Pancreas (tissue), 10 donors: ENCODE measurements at regions not wholly inside any gene's neighbourhood (a gene's known extent, or its start where the extent isn't known, plus 50 kb on each side); places are given as distances from the start of the nearest gene placed in this dataset.

Experiments used
- ATAC-seq, 4 donors: fragments of 200-7000 bp; cut with Tn5 transposase; one replicate each; pipeline versions ENCODE4 v1.8.0 to v1.9.1; 2020; ENCODE audit warnings: mild to moderate bottlenecking in 4 of 4, moderate library complexity in 4 of 4
- DNase-seq, 6 donors: peaks; one replicate each; pipeline ENCODE4 v3.0.0-alpha.2; 2020
- FAIRE-seq: peaks from 2 replicates; lab custom pipeline; 2012; peaks lifted over from hg19 to GRCh38; lab: Jason Lieb, UNC
- H3K27ac ChIP-seq, 4 donors: fragments of 200-600 bp; sonication (generic); 1 replicate in 3 of 4; 2 replicates in 1 of 4; pipeline versions ENCODE4 v1.5.0 to v1.8.0; 2020
- H3K27me3 ChIP-seq, 4 donors: fragments of 200-600 bp; one replicate each; pipeline ENCODE4 v1.8.0; 2021
- H3K36me3 ChIP-seq, 3 donors: fragments of 200-600 bp; sonication (generic) in 1 of 3; one replicate each; pipeline versions ENCODE4 v1.5.0 to v1.8.0; 2020 to 2021
- H3K4me1 ChIP-seq, 3 donors: fragments of 200-600 bp; one replicate each; pipeline ENCODE4 v1.8.0; 2021
- H3K4me3 ChIP-seq, 4 donors: fragments of 200-600 bp; sonication (generic) in 2 of 4; one replicate each; pipeline versions ENCODE4 v1.5.0 to v1.8.0; 2020 to 2021
- H3K9me3 ChIP-seq, 4 donors: fragments of 200-600 bp; one replicate each; pipeline ENCODE4 v1.8.0; 2021
- CTCF ChIP-seq, 4 donors: fragments of 200-600 bp; sonication (generic) in 3 of 4; IDR thresholded peaks; one replicate each; pipeline versions ENCODE4 v1.5.0 to v1.8.0; 2021; ENCODE audit warnings: antibody characterized with exemption in 4 of 4
- WGBS, 2 donors: extraction: QIAGEN DNeasy Blood & Tissue Kit; methylation state at CpG; one replicate each; pipeline ENCODE4 v1.1.7; 2013; 5-methylcytosine and 5-hydroxymethylcytosine counted together
- intact Hi-C, 3 donors: fragments of 100-400 bp; cut with DNase I; formaldehyde crosslinking; loops; one replicate each; pipeline versions ENCODE4 v1.11.1 to v1.14.2; 2022
- donor health status: healthy with polysubstance abuse.
- donor health status: DM: no; HTN: no; CAD: no; lungs with moderate emphysema.
- donor health status: DM: no; HTN: no; CAD: no.
- donor health status: control.
- donor health status: control.
- donor health status: Bipolar disorder and iron deficiency.
- donor health status: DM: yes; HTN: yes; CAD: no.
- donor health status: DM: no; HTN: no; CAD: no.
- donor health status: DM: no; HTN: no; CAD: no.
- donor health status: DM: yes; HTN: yes; CAD: no.

- FAIRE-seq: no peak
- H3K27me3 ChIP-seq: no peaks in the 10 kb centered on the region
- intact Hi-C loops: no loop called here
- no peaks in the 10 kb centered on the region for H3K9me3 ChIP-seq
- no peaks in the 10 kb centered on the region for H3K36me3 ChIP-seq
- 50 to 59% methylated on average over 3 of the region's 3 CpGs for WGBS, 2 donors
- H3K4me1 ChIP-seq: no peaks in the 10 kb centered on the region
- TF ChIP-seq CTCF (IDR thresholded peaks at IDR 0.05): no peak
- no peak for ATAC-seq
- H3K27ac ChIP-seq: no peak overlapping the region
- no peak for DNase-seq
- H3K4me3 ChIP-seq: no peak overlapping the region
These were observed 206.2 kb upstream of the PTBP2 start for GRCh38 chr1:96515430-96515829.

- intact Hi-C loops: no loop called here
- DNase-seq (no peak), FAIRE-seq (no peak), ATAC-seq (no peak)
- Histone ChIP-seq H3K36me3 (no peaks in the 10 kb centered on the region), H3K4me3 (no peak overlapping the region), H3K9me3 (no peaks in the 10 kb centered on the region), H3K27ac (no peak overlapping the region), H3K27me3 (no peaks in the 10 kb centered on the region), H3K4me1 (no peaks in the 10 kb centered on the region)
- WGBS, 2 donors: 92 to 97% methylated on average over 1 of the region's 1 CpG
- no peak for TF ChIP-seq CTCF (IDR thresholded peaks at IDR 0.05)
These were observed 205.7 kb upstream of the PTBP2 start for GRCh38 chr1:96515925-96516324.

GRCh38 chr1:96519851-96520578 is 201.6 kb upstream of the PTBP2 start:
- no peak overlapping the region for H3K27ac ChIP-seq

GRCh38 chr1:96520579-96520947 is 201.0 kb upstream of the PTBP2 start:
- Histone ChIP-seq H3K4me1 (no peaks in the 10 kb centered on the region), H3K4me3 (no peak overlapping the region), H3K36me3 (no peaks in the 10 kb centered on the region), H3K27ac (no peak overlapping the region), H3K27me3 (no peaks in the 10 kb centered on the region), H3K9me3 (no peaks in the 10 kb centered on the region)
- intact Hi-C loops: no loop called here
- TF ChIP-seq CTCF (IDR thresholded peaks at IDR 0.05): no peak
- FAIRE-seq (no peak), DNase-seq (no peak), ATAC-seq (peak in 2 of 4 donors; percentile 32 to 59)
- 7 to 8% methylated on average over 3 of the region's 3 CpGs for WGBS, 2 donors

More at GRCh38 chr1:96519851-96520578, 201.6 kb upstream of the PTBP2 start:
- no peak for FAIRE-seq
- H3K4me3 ChIP-seq: no peak overlapping the region
- H3K36me3 ChIP-seq: no peaks in the 10 kb centered on the region
- WGBS, 2 donors: 22% methylated on average over 9 of the region's 9 CpGs
- H3K27me3 ChIP-seq: no peaks in the 10 kb centered on the region
- no peak for ATAC-seq
- no peaks in the 10 kb centered on the region for H3K4me1 ChIP-seq
- intact Hi-C loops: no loop called here
- no peak for TF ChIP-seq CTCF (IDR thresholded peaks at IDR 0.05)
- no peaks in the 10 kb centered on the region for H3K9me3 ChIP-seq
- no peak for DNase-seq

GRCh38 chr1:96521010-96521409 is 200.6 kb upstream of the PTBP2 start:
- no peaks in the 10 kb centered on the region for H3K27me3 ChIP-seq
- WGBS, 2 donors: 45 to 58% methylated on average over 6 of the region's 6 CpGs
- no peak for TF ChIP-seq CTCF (IDR thresholded peaks at IDR 0.05)
- intact Hi-C loops: no loop called here
- no peak overlapping the region for H3K4me3 ChIP-seq
- FAIRE-seq (no peak), DNase-seq (no peak), ATAC-seq (no peak)
- H3K36me3 ChIP-seq: no peaks in the 10 kb centered on the region
- no peak overlapping the region for H3K27ac ChIP-seq
- no peaks in the 10 kb centered on the region for H3K9me3 ChIP-seq
- no peaks in the 10 kb centered on the region for H3K4me1 ChIP-seq
